ENCODE measurements at regions not wholly inside any gene's neighbourhood (a gene's known extent, or its start where the extent isn't known, plus 50 kb on each side); places are given as distances from the start of the nearest gene placed in this dataset.

DNA sequence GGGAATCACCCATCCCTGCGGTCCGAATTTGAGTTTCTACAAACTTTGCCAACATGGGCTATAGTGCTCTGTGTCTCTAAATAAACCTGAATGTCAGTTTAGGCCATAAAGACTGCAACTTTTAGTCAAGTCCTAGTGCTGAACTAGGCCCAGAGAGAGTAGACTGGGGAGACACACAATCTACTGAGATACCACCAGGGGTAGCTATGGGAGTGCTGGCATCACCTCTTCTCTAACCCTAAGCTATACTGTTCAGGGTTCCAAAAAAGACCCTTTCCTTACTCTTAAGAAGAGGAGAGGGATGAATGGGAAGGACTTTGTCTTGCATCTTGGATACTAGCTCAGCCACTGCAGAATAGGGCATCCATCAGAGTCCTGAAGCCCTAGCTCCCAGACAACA, 866.7 kb upstream of the PRMT6 start:
- no peak for DNase-seq

DNA sequence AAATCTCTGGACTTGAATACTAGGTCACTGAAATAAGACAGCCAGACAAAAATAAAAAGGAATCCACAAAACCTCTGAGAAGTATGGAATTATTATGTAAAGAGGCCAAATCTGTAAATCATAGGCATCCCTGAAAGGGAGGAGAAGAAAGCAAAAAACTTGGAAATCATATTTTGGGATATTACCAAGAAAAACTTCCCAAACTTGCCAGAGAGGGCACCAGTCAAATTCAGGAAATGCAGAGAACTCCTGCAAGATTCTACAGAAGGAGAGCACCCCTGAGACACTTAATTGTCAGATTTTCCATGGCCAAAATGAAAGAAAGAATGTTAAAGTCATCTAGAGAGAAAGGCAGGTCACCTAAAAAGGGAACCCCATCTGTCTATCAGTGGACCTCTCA, 862.3 kb upstream of the PRMT6 start:
- no peak for DNase-seq

DNA sequence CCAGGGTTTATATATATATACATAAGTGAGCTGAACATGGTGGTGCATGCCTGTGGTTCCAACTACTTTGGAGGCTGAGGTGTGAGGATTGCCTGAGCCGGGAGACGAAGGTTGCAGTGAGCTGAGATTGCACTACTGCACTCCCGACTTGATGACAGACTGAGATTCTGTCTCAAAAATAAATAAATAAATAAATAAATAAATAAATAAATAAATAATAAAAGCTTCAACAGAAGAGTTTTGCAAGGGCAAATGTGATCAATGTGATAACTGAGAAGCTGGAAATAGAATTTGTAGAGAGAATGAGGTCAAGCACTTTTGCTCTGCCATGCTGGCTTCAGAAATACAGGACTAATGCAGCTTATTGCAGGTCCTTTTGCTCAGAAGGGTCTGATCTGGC, 855.8 kb upstream of the PRMT6 start:
- no peak for DNase-seq

DNA sequence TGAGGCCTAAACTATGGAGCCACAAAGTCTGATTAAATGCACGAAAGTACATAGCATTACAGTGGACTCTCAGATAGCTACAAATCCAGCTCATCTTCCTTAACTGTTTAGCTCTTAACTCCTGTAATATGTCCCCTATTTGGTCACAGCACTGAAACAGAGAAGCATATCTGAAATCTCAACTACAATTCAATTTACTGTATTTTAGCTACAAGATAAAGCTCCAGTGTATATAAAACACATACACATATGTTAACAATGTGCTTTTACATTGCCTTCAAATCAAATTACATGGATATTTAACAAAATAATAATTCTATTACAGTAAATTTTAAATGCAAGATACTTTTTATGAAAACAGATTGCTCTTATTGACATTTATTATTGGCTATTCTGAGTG, 849.3 kb upstream of the PRMT6 start:
- DNase-seq = no peak

- no peak for DNase-seq
Measured at GRCh38 chr1:106217765-106218164, 838.7 kb upstream of the PRMT6 start.

- no peak for DNase-seq
Measured at GRCh38 chr1:106222403-106222802, 834.1 kb upstream of the PRMT6 start.

DNA sequence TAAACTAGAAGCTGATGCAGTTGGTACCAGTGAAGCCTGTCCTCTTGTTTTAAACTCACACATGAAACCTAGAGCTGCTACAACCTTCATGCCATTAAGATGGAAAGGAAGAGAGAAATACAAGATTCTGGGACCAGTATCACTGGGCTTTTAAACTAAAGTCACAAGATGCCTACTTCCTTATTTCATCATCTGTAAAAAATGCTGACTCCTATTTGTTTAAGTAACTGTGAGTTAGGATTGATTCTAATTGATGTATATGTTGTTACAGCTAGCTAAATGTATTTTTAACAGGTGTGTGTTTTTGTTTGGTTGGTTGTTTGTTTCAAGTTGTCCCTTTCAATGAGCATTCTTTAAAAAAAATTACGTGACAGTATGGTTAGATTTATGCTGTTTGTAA, 833.3 kb upstream of the PRMT6 start:
- DNase-seq = no peak

- no peak for DNase-seq
Measured at GRCh38 chr1:106224426-106224825, 832.0 kb upstream of the PRMT6 start.

DNA sequence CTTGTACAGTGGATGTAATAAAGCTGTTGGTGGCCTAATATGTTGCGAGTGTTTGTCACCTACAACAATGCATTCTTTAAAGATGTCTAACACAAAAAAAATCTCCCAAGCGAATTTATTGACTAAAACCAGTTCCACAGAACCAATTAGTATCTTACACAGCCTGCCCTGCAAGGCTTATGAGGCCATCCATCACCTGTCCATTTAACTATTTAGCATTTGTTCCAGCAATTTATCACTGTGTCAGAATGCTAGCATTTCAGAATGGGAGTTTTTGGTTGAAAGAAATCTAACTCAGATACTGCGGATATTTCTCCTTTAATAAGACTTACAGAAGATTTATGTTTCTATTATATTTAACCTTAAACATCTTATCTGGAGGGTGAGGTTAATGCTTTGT, 831.1 kb upstream of the PRMT6 start:
- DNase-seq = no peak

GRCh38 chr1:106226550-106226949, 829.9 kb upstream of the PRMT6 start:
- DNase-seq = no peak

DNA sequence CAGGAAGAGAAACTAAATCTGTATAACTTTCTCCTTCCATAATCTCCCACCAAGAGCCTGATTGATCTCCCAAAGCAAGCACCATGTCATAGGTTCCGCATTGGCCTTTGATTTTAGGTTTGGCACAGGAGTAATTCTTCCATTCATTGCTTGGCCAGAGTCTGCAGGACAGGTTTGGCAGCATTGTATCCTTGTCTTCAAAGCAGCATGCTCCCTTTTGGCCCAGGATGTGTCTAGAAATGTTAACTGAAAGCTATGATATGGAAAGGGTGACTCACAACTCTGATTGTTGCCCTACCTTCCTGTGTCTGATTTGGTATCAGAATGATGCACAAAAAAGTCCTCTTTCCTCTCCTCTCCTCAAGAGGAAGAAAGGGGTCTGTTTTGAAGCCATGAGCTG, 824.3 kb upstream of the PRMT6 start:
- DNase-seq = no peak

DNA sequence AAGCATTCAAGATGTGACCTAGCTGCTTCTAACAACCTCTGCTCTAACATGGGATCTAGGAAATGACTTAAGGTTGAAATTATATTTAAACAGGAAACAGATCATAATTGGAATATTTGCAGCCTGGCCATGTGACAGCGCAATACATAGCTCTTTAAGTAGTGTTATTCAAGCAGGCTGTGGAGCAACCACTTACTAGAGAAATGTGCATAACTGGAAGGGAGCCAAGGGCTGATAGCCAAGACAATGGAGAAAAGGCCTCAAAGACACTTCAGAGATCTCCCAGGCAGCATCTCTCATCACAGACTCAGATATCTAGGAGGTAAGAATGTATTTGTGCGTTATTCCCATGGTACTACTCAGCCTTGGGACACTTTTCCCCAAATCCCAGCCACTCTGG, 823.0 kb upstream of the PRMT6 start:
- no peak for DNase-seq

DNA sequence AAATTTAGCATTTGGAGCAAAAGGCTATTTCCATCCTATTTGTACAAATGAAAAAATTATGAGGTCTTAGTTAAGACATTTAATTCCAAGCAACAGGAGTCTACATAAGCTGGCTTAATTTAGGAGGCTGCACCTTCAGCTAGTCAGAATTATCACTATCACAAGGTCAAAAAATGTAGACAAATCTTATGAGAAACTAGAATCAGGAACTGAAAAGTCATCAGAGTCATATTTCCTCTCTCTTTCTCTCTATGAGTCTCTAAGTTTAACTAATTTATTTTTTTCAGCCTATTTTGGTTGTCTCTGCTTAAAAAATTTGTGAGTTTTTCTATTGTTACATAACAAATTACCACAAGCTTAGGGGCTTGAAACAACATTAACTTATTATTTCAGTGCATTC, 807.1 kb upstream of the PRMT6 start:
- DNase-seq = no peak

DNA sequence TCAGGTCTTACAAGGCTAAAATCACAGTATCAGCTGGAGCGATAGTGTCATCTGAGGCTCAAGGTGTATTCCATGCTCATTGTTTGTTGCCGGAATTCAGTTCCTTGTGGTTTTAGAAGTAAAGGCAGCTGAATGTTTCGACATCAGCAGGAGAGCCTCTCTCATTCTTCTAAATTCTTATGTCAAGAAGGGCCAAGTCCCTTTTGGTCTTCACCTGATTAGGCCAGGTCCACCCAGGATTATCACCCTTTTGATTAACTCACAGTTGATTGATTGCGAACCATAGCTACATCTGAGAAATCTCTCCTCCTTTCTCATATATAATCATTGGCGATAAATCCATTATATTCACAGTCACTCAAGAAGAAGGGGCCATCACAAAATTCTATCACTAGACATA, 806.7 kb upstream of the PRMT6 start:
- no peak for DNase-seq

GRCh38 chr1:106254748-106255147, 801.7 kb upstream of the PRMT6 start:
- no peak for DNase-seq

GRCh38 chr1:106266786-106267185, 789.7 kb upstream of the PRMT6 start:
- no peak for DNase-seq

GRCh38 chr1:106268070-106268469, 788.4 kb upstream of the PRMT6 start:
- no peak for DNase-seq

- no peak for DNase-seq
Measured at GRCh38 chr1:106276871-106277270, 779.6 kb upstream of the PRMT6 start.

DNA sequence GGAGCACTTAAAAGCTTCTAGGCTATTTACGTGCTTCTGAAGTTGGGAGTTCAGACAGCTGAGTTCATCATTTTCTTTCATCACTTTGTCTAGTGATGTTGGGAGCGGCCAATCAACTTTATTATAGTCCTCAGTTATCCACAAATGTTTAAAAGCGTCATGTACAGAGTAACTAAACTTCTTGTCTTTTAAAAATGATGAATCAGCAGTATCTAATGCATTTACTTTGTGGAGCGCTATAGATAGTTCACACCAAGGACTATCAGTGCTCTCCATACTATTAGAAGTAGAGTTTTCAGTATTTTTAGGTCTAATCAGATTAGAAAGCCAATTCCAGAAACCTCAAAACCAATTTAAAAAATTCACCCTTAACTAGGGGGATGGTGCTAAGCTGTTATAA, 778.7 kb upstream of the PRMT6 start:
- DNase-seq = no peak

DNA sequence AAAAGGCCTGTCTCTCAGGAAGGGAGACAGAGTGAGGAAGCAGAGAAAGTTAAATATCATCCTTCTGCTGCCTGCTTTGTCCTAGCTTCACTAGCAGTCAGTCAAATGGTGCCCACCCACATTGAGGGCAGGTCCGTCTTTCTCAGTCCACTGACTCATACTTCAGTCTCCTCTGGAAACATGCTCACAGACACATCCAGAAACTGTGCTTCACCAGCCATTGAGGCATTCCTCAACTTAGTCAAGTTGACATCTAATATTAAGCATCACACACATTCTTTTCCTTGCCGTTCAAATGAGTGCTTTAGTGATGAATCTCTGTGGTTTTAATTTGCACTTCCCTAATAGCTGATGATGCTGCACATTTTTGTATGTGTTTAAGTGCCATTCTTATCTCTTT, 777.8 kb upstream of the PRMT6 start:
- DNase-seq = no peak

GRCh38 chr1:106289265-106289928, 767.1 kb upstream of the PRMT6 start:
- no peak for DNase-seq

DNA sequence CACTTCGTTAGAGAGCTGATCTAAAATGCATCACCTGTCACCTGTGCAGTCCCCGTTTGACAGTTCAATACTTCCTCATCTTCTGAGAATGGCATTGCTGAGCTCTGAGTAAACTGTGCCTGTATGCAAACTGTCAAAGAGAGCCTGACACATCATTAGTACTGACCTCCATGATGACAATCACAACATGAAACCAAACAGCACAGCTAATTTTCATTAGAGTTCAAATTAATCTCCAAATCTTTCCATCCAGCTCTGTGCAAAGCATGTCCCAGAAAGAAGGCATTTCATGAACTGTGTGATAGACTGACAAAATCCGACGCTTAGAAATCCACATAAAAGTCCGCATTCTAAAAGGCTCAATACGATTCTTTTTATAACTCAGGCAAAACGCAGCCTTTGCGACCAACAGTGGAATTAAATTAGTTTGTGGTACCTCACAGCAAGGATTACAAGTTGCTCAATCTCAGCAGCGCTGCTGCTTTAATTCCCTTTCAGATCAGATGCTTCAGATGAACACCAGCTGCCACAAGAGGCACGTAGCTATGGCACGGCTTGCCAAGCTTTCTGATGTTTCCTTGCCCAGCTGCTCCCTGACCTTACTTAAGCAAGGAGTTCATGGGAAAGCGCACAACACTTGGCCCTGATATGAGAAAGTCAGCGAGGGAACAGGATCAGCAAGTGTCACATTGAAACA, 765.5 kb upstream of the PRMT6 start:
- DNase-seq = no peak

GRCh38 chr1:106292130-106292529, 764.3 kb upstream of the PRMT6 start:
- DNase-seq = no peak

- no peak for DNase-seq
Measured at GRCh38 chr1:106296431-106296830, 760.0 kb upstream of the PRMT6 start.

- DNase-seq = no peak
Measured at GRCh38 chr1:106304106-106304505, 752.4 kb upstream of the PRMT6 start.

Data from SW 1271 (cell line).